Vagina (tissue), 2 donors: ENCODE measurements at regions not wholly inside any gene's neighbourhood (a gene's known extent, or its start where the extent isn't known, plus 50 kb on each side); places are given as distances from the start of the nearest gene placed in this dataset.

Experiments used
- POLR2A ChIP-seq, 2 donors: fragments of 450-650 bp; IDR thresholded peaks; one replicate each; pipeline ENCODE4 v1.6.1; 2017; ENCODE audit warnings: antibody characterized with exemption in 2 of 2, mild to moderate bottlenecking in 2 of 2, moderate library complexity in 2 of 2
- POLR2AphosphoS5 ChIP-seq, 2 donors: sonication (generic); formaldehyde crosslinking; IDR thresholded peaks; one replicate each; pipeline ENCODE4 v1.9.0; 2017; ENCODE audit warnings: antibody characterized with exemption in 2 of 2, mild to moderate bottlenecking in 2 of 2, low read depth in 1 of 2; ENCODE audit not compliant: insufficient read depth in 1 of 2
- TF ChIP-seq, protein P1 (sequence below), 3 experiments: fragments of 450-650 bp in 2 of 3; fragments of 200-600 bp in 1 of 3; sonication (generic) in 1 of 3; IDR thresholded peaks; one replicate each; pipeline ENCODE4 v1.5.1; 2017 to 2019; ENCODE audit warnings: antibody characterized with exemption in 3 of 3, mild to moderate bottlenecking in 2 of 3, moderate library complexity in 2 of 3

DNA sequence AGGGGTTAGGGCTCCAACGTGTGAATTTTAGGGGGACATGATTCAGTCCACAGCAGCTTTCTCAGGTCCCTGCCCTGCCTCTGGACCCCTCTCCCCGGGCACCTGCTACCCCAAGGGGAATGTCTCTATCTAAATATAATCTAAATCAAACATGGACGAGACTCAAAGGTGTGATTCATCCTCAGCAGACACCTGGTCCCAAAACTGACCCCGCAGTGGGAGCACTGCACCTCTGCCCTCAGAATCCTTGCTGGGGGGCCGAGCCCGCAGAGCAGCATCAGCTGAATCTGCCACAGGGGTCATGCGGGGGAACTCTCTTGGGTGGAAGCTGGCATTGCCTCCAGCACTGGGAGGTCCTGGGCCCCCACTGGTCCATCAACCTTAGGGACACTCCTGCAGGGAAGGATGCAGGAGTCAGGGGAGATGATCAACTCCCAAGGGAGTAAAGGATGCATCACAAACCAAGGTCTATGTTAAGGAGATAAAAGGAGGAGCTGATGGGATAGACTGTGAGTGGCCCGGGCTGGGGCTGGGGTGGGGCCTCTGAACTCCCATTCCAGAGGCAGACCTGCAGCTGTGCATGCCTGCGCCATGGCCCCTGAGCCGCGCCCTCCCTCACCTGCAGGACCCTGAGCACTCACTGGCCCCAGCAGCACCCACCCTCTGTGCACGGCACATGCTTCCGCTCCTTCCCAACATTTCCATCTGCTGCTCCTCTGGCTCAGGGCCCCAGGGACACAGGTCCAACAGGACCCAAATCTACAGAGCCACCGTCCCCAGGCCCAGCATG lies 54.0 kb downstream of the ADRA2C start:
- TF ChIP-seq, protein P1, sequence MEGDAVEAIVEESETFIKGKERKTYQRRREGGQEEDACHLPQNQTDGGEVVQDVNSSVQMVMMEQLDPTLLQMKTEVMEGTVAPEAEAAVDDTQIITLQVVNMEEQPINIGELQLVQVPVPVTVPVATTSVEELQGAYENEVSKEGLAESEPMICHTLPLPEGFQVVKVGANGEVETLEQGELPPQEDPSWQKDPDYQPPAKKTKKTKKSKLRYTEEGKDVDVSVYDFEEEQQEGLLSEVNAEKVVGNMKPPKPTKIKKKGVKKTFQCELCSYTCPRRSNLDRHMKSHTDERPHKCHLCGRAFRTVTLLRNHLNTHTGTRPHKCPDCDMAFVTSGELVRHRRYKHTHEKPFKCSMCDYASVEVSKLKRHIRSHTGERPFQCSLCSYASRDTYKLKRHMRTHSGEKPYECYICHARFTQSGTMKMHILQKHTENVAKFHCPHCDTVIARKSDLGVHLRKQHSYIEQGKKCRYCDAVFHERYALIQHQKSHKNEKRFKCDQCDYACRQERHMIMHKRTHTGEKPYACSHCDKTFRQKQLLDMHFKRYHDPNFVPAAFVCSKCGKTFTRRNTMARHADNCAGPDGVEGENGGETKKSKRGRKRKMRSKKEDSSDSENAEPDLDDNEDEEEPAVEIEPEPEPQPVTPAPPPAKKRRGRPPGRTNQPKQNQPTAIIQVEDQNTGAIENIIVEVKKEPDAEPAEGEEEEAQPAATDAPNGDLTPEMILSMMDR (IDR thresholded peaks at IDR 0.05): no peak
- TF ChIP-seq POLR2AphosphoS5 (IDR thresholded peaks at IDR 0.05; ENCODE audit: insufficient read depth in 1 of 2, low read depth in 1 of 2) (no peak), POLR2A (IDR thresholded peaks at IDR 0.05) (no peak)
